Posterior cingulate gyrus (tissue), 11 donors: ENCODE measurements at regions not wholly inside any gene's neighbourhood (a gene's known extent, or its start where the extent isn't known, plus 50 kb on each side); places are given as distances from the start of the nearest gene placed in this dataset.
A peak's percentile ranks its signal among the peaks of the same experiment; 100 is the strongest.

Experiments used
- DNase-seq, 10 donors: peaks; one replicate each; pipeline versions ENCODE4 v3.0.0 to v3.0.0-alpha.2; 2020 to 2021; ENCODE audit warnings: mixed read lengths in 3 of 10
- intact Hi-C: fragments of 100-400 bp; cut with DNase I; formaldehyde crosslinking; loops from one replicate; pipeline ENCODE4 v1.15.1; 2023

DNA sequence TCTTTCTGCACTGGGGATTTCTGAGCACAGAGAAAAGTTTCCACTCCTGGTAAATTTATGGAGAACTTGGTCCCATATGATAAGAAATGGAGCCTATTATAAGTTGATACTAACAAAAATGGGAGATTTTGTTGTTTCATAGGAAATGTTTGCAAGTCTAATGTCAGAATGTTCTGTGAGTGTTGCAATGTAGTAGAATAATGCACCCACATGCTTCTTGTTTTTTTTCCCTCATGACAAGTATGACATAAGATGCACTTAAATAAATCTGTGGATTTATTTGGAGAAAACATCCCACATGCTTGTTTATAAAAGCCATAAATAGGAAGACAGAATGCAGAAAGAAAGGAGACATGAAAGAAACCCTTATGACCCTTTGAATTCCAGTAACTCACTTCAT is 50.8 kb upstream of the KCNJ6 start:
- intact Hi-C loops, result no loop called here
- no peak for DNase-seq

DNA sequence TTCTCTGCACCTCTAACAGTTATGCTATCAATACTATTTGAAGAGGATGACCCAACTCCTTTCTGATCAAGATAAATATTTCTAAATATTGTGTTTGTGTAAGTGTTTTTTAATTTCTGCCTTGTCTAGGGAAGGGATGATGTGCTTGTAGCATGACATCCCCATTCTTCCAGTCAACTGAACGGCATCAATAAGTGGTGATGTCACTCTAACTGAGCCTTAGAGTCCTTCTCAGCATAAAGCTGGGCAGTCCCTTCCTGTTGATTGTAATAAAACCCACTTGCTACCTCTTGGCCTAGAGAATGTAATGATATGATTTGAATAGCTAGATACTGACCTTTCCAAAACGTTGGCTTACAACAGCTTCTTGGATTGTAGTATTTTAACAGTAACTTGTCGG is 52.5 kb upstream of the KCNJ6 start:
- no peak for DNase-seq
- intact Hi-C loops, result no loop called here

DNA sequence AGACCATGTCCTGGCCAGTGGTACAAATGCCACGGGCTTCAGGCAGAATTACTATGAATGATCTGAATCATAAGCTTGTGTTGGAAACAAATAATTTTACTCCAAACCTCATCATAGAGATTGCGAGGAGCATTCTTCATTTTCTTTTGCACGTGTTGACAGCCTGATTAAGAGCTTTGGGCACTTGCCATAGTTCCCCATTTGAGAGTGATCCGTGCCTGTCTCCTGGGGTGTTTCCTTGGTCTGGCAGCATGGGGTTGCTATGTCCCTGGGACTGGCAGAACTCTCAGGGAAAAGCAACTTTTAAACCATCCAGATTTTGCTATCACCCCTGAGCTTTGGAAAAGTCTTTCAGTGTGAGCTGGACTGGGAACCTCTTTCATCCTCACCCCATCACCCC is 54.3 kb upstream of the KCNJ6 start:
- intact Hi-C loops, result no loop called here
- DNase-seq, result no peak

DNA sequence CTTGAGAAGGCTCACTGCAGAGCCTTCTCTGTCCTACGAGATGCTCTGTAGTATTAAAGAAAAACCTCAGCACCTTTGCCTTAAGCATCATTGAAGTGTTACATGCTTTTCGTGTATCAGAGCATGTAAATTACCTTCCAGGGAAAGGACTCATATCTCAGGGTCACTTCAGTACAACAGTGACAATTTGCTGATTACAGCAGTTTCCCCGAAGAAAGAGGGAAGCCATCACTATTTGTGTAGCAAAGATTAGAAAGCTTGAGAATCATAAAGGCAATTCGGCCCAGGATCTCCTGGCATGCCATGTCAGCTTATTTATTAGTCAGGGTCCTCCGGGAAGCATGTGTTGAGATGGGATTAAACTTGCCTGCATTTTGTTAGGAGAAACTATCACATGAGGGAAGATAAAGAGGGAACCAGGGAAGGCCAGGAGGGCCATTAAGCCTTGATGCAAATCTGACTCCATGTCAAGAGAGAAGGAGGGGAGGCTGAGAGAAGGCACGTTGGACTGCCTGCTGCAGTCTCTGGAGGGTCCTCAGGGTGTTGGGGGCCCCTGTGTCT is 55.2 kb upstream of the KCNJ6 start:
- DNase-seq, result no peak
- intact Hi-C loops, result no loop called here

DNA sequence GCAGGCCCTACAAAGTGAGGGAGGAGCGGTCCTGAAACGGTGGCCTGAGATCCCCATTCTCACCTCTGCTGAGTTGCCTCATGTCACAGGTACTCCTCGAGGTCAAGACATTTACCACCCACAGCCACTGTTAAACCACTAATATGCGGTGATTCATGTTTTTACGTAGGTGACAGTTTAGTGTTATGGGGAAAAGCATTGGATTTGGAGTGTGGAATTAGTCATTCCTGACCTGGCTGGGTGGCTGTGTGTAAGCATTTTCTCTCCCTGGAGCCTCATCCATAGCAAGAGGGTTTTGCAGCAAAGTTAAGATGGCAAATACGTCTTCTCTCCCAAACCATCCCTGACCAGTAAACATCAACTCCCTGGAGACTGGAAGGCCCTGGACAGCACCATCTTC is 57.8 kb upstream of the KCNJ6 start:
- DNase-seq, result no peak
- intact Hi-C loops, result no loop called here

DNA sequence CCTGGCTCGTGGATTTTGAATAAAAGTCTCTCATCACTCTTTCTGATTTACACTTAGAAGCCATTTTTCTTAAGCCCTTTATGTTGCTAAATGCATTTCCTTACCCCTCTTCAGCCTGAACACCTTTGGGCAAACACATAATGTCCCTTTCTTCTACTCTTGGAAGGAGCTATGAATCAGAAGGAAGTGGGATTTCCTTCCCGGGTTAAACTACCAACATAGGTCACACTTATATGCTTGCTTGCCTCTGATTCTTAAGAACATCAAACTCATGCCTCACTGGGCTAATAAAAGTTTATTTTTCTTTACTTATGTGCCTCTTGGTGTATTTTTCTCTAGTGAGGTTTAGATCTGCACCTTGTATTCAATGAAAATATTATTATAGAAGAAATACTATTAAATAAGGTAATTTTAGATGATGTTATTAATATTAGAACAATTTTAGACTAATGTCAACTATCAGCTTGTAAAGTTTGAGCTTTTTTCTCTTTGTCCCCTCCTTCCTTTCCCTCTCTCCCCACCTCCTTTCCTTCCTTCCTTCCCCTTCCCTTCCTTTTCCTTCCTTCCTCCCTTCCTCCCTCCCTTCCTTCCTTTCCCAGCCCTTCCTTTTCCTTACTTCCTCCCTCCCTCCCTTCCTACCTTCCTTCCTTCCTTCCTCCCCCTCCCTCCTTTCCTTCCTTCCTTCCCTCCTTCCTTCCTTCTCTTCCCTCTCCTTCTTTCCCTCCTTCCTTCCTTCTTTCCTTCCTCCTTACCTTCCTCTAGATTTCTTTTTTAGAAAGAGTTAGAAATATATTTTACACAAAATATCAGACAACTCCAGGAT is 66.5 kb upstream of the KCNJ6 start:
- no peak for DNase-seq
- intact Hi-C loops, result no loop called here

DNA sequence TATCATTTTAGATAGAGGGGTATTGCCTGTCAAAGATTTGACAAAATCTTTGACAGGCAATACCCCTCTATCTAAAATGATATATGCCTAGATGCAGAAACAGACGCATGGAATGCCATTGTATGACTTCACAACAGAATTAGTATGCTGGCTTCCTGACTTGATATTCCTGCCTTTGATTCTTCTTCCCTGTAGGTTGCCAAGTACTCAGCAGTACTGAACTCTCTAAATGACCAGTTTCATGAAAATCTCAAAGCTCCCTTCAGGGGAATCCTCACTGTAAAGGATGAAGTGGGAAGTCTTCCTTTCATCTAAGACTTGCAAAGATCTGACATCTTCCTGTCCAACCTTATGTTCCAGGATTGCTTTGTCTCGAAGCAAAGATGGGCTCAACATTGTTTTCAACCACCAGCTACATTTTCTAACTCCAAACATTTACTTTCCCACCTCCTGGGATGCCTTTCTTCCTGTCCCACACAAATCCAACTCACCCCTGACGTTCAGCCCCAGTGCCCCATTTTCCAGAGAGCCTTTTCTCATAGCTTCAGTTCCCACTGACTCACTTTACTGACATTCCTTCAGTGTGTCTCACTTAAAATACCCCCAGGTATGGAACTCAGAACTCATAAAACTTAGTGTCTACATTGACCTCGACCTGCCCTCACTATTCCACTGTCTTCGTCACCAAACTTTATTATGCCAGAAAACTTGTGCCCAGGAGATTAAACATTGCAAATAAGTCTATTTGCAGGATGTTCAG is 67.3 kb upstream of the KCNJ6 start:
- intact Hi-C loops, result no loop called here

DNA sequence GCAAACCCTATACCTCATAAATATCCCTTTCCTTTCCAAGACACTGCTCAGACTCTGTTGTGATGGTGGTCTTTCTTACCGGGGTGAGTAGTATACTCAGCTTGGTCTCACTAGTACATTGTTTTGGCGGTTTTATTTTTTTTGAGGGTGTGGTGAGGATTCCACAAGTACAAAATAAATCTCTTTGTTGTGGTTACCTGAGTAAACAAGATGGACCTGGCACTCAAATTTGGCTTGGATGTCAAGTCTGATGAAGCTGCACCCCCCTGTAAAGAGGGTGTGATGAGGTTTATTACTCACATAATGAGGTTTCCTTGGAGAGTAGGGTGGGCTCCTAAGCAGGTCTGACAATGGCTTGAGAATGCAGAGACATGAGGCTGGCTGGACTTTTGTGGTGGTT is 68.2 kb upstream of the KCNJ6 start:
- no peak for DNase-seq
- intact Hi-C loops, result no loop called here

More for the DNA sequence above, 67.3 kb upstream of the KCNJ6 start:
- no peak for DNase-seq

DNA sequence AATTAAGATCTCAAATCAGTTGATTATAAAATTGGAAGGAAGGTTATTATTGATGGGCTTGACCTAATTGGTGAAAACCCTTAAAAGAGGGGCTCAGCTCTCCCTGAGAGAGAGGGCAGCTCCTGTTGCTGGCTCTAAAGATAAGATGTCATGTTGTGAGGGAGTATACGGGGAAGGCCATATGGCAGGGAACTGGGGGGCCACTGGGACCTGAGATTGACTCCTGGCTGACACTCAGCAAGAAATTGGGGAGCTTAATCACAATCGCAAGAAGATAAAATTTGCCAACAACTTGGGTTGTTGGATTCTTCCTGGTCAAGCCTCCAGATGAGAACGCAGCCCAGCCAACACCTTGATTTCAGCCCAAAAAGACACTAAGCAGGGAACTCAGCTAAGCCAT is 69.7 kb upstream of the KCNJ6 start:
- no peak for DNase-seq
- intact Hi-C loops, result no loop called here

DNA sequence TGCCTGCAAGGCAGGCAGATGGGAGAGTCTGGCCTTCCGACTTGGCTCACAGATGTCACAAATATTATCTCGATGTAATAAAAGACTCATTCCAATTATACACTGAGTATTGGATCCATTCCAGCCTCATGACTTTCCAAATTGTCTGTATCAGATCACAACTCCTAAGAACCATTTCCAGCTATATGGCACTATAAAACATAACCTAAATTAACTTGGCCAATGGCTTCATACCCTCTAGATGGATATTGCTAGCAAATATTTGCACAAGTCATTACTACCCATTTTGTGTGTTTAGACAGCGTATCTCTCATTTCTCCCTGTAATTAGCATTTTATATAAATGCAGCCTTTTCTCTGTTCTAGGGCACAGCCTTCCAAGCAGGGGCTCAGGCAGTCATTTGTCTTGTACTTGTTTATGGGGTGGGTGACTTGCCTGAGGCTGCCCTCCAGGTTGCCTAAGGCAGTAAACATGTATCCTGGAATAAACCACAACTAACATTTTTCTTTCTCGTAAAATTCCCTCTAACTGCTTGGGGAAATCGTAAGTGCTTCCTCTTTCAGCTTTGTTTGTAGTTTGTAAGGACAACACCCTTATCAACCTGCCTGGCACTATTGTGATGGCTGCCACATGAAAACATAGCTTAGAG is 70.6 kb upstream of the KCNJ6 start:
- DNase-seq, result no peak

DNA sequence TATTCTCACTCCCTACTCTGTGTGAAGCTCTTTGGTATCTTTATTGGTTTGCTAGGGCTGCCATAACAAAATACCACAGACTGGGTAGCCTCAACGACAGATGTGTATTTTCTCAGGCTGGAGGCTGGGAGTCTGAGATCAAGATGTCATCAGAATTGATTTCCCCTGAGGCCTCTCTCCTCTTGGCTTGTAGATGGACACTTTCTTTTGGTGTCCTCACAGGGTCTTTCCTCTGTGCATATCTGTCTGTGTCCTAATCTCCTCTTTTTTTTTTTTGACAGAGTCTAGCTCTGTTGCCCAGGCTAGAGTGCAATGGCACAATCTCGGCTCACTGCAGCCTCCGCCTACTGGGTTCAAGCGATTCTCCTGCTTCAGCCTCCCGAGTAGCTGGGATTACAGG is 71.4 kb upstream of the KCNJ6 start:
- intact Hi-C loops, result no loop called here

More for the DNA sequence above, 70.6 kb upstream of the KCNJ6 start:
- intact Hi-C loops, result no loop called here

DNA sequence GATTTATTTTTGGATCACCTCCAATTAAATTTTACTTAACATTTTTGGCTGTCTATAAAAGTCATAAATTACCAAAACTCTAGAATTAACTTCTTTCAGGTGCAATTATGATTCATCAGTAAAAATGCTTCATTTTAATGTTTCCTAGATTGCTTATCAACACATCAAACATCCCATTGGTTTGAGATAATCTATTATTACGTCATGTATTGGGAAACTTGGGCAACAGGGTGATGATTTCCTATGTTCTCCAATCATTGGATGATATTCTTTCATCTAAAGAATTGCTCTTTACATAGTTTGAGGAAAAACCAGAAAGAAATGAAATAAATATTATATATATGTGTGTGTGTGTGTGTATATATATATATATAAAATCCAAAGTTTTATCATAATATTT is 76.8 kb upstream of the KCNJ6 start:
- no peak for DNase-seq
- intact Hi-C loops, result no loop called here

More for the DNA sequence above, 71.4 kb upstream of the KCNJ6 start:
- no peak for DNase-seq

DNA sequence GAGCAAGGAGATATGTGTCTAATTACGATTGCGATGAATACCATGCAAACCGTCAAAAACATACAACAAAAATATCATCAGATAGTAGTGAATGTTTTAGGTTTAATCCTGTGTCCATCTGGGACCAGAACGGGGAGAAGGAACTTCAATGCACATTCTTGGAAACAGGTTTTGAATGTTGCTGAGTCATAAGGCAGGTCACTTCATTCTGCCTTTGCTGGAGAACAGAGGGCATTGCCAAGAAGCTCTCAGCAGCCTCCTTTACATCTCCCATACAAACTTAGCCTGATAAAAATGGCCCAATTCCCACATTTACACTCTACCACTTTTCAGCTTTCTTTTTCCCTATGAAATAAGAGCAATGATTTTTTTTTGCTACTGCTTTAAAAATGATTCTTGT is 78.0 kb upstream of the KCNJ6 start:
- intact Hi-C loops, result no loop called here
- no peak for DNase-seq

DNA sequence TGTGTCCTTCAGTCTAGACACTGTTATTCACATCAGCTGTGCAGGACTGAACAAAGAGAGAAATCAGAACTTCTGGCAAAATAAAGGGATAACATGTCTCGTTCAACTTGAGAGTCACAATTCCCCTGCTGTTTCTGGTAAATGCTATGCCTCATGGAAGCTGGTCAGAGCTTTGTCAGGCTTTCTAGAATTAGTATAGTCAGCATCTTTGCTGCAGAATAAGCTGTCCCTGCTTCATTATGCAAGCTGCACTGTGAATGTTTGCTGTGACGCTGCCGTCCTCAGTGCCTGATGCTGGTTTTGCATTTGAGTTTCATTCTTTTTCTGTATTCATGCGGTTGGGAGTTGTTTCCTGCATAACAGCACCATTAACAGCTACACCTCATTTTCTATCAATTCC is 96.4 kb upstream of the KCNJ6 start:
- intact Hi-C loops, result no loop called here
- DNase-seq, result peak in 2 of 10 donors; percentile 7 to 86

DNA sequence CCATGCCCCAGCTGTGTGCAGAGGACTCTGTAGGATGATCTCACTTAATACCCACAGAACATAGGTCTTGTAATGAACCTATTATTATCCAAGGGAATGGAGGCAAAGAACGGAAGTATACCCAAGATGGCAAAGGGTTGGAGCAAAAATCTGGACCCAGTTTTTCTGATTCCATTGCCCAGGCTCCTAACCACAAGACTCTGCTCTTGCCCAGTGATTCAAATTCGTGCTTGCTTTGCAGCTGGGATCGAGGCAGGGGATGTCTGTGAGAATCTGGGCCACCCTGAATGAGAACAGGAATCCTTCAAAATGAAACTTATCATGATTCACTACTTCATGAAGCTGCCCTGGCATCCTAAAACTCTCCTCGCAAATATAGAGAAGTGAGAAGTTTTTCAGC is 97.5 kb upstream of the KCNJ6 start:
- intact Hi-C loops, result no loop called here
- DNase-seq, result no peak

DNA sequence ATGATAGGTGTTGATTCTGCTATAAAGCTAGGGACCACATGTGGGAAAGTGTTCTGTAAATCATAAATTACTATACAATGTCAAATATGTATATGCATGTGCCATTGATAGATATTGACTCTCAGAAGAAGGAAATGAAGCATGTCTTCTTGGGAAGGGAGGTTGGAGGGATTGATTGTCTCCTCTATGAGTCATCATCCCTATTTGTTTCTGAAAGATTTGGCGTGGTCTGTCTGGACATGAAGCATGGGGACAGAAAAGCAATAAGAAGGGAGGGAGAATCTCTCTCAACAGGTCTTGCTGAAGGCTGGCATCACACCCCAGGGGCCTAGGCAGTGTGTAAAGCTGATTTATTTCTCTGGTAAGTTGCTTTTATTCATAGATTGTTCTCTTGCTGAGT is 98.0 kb upstream of the KCNJ6 start:
- no peak for DNase-seq
- intact Hi-C loops, result no loop called here

DNA sequence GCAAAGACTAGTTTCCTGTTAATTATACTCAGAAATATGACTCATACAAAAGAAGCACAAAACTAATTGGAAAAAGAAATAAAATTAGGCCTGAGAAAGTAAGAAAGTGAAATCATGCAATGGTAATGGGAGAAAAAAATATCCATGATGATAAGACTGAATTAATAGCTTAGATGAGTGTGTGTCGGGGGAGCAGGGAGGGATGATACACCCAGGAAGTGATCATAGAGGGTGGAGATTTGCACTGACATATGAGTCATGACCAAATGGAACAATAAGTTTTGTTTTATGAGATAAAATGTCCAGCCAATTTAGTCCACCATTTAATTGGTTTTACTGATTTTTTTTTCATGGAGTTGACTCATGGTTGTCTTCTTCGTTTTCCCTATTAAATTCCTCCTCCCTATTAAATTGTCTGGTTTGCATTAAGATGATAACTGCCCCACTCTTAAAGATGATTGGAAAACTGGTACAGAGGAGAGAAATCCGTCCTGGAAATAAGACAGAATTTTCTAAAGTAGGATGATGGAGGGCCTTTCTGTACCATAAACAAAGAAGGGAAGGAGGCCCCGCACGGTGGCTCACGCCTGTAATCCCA is 111.7 kb upstream of the KCNJ6 start:
- intact Hi-C loops, result no loop called here
- no peak for DNase-seq

DNA sequence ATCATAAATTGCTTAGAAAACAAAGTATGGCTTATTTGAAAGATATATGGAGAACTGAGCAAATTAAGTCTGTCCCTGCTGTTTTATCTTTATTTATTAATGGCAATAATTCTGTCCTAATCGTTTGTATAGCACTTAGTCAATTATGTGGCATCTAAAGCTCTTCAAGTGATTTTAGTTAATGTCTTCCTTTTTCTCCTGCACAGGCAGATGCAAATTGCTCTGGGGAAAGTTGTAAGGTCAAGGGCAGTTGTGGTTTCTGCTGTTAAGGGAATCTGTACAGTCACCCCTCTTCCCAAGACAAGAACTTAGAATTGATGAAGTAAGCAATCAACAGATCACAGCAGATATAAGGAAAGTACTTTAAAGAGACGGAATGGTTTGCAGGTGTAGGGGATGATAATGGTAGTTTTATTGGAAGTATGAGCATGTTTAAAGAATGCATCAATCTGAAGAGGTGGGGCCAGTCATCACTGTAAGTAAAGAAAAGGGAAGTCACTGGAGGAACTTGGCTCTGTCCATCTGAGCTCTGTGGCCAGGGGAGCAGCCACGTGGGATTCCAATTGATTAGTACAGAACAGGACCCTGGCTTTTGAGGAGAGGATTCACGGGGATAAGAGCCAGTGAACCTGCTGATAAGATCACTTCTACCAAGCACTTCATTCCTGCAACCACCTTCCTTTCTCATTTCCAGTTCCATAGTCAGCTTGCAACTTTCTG is 116.0 kb upstream of the KCNJ6 start:
- DNase-seq, result no peak
- intact Hi-C loops, result no loop called here

DNA sequence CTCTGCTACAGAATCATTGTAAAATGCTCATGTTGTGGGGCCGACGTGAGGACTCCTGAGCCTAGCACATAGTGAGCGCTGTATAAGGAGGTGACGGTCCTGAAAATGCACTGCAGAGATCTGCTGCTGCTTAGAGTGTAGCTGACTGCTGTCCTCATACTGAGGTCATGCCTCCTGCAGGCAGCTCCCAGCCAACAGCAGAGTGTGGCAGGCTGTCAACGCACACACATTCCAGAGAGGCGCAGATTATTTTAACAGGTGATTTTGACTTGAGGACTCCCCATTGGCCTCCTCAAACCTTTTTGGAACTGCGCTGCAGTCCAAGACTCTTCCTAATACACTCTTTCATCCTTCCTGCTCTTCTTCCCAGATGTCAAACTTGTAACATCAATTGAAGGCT is 119.8 kb upstream of the KCNJ6 start:
- no peak for DNase-seq
- intact Hi-C loops, result no loop called here

DNA sequence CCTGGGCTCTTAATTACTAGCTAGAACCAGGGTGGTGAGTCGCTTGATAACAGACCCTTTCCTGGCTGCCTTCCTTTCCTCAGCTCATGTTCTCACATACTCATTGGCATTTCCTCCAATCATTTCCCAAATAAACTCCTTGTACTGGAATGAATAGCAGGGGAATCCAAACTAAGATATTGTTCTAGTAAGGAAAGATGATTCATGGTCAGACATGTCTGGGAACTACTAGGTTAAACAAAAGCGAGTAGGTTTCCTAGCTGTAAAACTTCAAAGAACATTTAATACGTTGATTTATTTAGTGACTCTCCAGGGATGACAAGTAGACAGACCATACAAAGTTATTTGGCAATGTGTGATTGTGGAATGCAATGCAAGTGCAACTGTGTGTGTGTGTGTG is 121.2 kb upstream of the KCNJ6 start:
- intact Hi-C loops, result no loop called here
- DNase-seq, result no peak
